ENCODE measurements at regions not wholly inside any gene's neighbourhood (a gene's known extent, or its start where the extent isn't known, plus 50 kb on each side); places are given as distances from the start of the nearest gene placed in this dataset.
A peak's percentile ranks its signal among the peaks of the same experiment; 100 is the strongest.

GRCh38 chr2:239512054-239512453 lies 111.2 kb upstream of the HDAC4 start:
- no peak for DNase-seq (ENCODE audit: low read depth)

DNA sequence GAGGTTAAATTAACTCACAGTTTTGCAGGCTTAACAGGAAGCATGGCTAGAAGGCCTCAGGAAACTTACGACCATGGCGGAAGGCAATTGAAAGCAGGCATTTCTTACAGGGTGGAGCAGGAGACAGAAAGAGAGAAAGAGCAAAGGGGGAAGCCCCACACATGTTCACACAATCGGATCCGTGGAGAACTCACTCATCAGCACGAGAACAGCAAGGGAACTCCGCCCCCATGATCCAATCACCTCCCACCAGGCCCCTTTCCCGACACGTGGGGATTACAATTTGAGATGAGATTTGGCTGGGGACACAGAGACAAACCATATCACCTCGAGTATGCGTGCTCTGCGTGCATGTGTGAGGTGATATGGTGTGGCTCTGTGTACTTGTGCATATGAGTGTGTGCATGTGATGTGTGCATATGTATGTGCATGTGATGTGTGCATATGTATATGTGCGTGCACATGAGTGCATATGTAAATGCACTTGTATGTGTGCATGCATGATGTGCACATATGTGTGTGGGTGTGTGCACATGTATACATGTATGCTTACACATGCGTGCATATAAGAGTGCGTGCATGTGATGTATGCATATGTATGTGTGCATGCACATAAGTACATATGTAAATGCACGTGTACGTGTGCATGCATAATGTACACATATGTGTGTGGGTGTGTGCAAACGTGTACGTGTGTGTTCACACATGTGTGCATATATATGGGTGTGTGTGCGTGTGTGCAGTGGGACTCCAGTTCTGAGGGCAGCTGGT lies 108.7 kb upstream of the HDAC4 start:
- no peak for DNase-seq (ENCODE audit: low read depth)

GRCh38 chr2:239508261-239508660 lies 107.4 kb upstream of the HDAC4 start:
- DNase-seq (ENCODE audit: low read depth) = no peak

GRCh38 chr2:239507576-239508258 lies 106.9 kb upstream of the HDAC4 start:
- no peak for DNase-seq (ENCODE audit: low read depth)

DNA sequence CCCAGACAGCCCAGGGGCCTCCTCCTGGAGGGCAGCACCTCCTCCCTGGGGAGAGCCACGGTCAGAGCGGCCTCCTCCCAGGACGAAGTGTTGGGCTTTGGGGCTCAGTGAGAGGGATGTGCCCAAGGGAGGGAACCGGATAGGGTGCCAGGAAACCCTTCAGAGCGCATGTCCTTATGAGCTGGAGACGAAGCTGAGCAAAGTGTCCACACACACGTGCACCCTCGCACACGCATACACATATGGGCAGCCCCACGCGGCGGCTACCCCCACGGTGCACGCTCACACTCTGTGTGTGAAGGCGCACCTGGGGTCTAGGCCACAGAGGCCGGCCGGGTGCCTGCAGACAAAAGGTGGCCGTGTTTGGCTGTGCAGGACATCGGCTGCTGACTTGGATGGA lies 106.1 kb upstream of the HDAC4 start:
- DNase-seq (ENCODE audit: low read depth) = no peak

GRCh38 chr2:239506101-239506857 lies 105.5 kb upstream of the HDAC4 start:
- DNase-seq (ENCODE audit: low read depth) = no peak

- DNase-seq (ENCODE audit: low read depth) = no peak
Measured at GRCh38 chr2:239504643-239505235, 103.9 kb upstream of the HDAC4 start.

DNA sequence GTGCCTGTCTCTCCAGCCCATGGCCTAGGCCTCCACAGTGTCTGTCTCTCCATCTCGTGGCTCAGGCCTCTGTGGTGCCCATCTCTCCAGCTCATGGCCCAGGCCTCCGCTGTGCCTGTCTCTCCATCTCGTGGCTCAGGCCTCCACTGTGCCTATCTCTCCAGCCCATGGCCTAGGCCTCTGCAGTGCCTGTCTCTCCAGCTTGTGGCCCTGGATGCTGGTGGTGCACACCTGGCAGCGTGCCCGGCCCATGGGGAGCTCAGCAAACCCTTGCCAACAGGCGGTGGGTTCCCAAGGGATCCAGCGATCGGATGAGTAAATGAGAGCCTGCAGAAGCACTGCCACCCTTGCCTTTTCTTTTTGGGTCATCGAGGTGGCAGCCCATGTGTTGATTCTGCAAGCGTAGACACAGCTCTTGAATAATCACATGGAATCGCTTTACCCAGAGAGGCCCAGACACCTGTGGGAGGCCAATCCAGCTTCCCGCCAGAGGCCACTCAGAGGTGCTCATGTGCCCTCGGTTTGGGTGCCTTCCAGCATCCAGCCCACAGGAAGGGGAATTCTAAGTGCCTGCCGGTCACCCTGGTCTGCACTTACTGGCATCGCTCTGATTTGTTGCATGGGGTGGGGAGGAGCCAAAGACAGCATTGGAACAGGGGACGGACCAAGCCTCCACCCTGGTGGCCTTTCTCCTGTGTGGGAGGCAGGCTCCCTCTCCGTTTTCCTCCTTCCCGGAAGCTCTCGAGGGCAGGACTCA lies 101.8 kb upstream of the HDAC4 start:
- no peak for DNase-seq (ENCODE audit: low read depth)

GRCh38 chr2:239500574-239501550 lies 100.0 kb upstream of the HDAC4 start:
- no peak for DNase-seq (ENCODE audit: low read depth)

DNA sequence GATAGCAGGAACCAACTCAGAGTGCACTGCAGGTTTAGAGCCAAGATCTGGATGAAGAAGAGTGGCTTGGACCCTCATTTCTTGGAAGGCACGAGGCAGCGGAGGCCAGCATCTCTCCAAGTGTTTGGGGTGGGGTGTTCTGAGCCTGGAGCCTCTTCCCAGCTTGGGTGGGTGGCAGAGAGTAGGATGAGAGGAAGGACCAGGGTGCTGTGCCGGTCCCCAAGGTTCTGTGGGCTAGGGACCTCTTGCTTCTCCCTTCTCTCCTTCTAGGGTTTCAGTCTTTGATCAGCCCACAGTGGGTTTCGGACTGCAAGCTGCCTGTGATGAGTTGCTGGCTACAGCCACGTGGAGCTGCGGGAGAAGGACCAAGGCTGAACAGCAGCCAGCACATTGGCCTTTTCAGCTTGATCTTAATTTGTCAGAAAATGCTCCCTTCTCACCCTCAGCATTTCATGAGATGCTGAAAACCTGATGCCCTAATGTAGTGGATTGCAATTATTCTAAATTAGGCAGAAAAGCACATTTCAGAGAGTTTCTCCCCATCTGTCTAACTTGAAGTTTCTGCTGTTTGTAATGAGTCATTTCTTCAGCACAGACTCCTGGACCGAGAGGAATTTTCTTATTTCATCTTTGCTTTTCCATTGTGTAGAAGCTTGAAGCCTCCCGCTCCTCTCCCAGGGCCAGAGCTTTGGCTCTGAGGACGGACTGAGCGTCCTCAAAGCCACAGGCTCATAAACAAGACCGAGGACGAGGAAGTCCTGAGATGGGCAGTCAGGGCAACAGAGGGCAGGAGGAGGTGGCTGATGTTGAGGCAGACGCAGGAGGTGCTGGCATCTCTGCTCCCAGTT lies 99.1 kb upstream of the HDAC4 start:
- peak; percentile 17 for DNase-seq (ENCODE audit: low read depth)

GRCh38 chr2:239498981-239499634 lies 98.3 kb upstream of the HDAC4 start:
- DNase-seq (ENCODE audit: low read depth) = no peak

DNA sequence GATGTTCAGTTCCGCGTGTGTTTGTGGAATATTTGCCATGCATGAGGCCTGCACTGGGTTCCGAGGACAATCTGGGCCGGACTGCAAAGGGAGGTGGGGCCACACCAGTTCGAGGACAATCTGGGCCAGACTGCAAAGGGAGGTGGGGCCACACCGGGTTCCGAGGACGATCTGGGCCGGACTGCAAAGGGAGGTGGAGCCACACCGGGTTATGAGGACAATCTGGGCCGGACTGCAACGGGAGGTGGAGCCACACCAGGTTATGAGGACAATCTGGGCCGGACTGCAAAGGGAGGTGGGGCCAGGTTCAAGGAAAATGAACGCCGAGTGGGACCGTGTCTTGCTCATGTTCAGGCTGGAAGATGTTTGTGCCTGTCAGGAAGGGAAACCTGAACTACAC lies 97.8 kb upstream of the HDAC4 start:
- DNase-seq (ENCODE audit: low read depth) = no peak

- no peak for DNase-seq (ENCODE audit: low read depth)
Measured at GRCh38 chr2:239496700-239497099, 95.9 kb upstream of the HDAC4 start.

DNA sequence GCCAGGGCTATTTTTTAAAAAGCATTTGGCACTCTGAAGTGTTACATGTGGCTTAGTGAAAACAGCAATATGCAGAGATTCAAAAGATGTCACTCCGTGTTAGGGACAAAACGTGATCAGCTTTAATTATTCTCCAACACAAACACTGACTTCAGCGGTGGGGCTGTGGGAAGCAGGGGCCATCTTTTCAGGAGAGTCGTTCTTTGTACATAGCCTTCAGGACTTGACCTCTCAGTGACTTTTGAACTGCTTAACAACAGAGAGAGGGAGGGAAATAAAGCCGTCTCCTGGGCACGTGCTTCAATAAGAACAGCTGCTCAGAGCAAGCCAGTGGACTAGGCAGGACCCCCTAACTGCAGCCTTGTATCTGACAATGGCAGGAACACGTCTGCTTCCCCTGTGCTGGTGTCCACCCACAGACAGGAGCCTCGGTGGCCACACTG lies 95.0 kb upstream of the HDAC4 start:
- no peak for DNase-seq (ENCODE audit: low read depth)

DNA sequence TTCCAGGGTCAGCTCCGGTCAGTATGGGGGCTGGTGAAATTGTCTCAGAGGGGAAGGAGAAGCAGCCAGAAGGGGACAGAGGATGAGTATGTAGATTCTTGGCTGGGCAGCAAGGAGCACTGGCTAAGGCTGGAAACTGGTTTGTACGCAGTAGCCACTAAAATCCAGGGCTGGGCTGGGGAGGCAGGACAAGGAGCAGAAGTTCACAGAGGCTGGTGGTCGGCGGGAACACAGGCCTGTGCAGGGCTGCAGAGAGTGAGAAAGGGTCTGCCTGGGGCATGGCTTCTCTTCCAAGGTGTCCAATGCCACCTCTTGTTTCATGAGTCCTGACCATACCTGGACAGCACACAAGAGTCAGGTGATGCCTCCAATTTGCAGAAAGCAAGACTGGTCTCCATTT lies 94.4 kb upstream of the HDAC4 start:
- no peak for DNase-seq (ENCODE audit: low read depth)

DNA sequence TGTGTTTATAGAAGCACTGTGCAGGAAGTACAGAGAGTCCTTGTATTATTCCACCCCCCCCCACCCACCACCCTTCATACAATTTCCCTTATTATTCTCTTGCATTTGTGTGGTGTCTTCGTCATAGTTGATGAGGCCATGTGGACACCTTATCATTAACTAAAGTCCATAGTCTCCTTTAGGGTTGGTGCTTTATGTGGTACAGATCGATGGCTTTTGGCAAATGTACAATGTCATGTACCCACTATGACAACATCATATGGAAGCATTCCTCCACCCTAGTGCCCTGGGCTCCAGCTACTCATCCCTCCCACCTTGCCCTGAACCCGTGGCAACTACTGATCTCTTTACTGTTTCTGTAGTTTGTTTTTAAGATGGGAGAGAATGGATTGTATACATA lies 93.8 kb upstream of the HDAC4 start:
- no peak for DNase-seq (ENCODE audit: low read depth)

- no peak for DNase-seq (ENCODE audit: low read depth)
Measured at GRCh38 chr2:239489481-239489880, 88.7 kb upstream of the HDAC4 start.

DNA sequence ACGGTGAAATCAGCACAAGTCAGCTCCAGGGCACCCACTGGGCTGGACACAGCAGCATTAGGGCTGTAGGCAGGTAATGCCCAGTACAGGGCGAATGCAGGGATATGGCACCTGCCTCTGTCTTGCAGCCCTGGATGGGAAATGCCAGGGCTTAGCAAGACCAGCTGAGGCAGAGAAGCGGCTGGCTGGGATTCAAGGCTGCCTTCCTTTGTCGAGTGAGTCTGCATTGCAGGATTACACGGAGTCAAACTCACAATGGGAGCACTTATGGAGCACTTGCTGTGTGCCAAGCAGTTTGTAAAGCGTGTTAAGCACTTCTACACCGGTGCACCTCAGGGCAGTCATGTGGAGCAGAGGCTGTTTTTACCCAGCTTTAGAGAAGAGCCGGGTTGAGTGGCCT lies 87.3 kb upstream of the HDAC4 start:
- DNase-seq (ENCODE audit: low read depth) = no peak

DNA sequence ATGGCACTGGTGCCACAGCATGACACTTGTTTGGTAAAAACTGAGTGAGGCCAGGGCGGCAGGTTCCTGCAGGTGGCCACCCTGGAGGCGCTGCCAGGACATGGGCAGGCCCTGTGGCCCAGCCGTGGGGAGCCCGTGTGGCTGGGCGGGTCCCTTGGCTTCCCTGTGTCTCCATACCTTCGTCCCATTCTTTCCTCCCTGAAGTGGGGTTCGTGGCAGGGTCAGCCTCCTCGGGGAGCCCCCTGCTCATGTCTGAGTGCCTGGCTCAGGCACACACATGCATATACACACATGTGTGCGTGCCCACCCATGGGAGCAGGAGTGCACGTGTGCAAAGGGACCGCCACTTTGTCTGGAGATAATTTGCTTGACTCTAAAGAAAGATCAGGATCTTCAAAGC lies 86.5 kb upstream of the HDAC4 start:
- DNase-seq (ENCODE audit: low read depth) = no peak
